Brain microvascular endothelial cell (primary cell): ENCODE measurements at regions not wholly inside any gene's neighbourhood (a gene's known extent, or its start where the extent isn't known, plus 50 kb on each side); places are given as distances from the start of the nearest gene placed in this dataset.

ENCODE experiments used
- DNase-seq: peaks from one replicate; pipeline ENCODE4 v3.0.0-alpha.2; 2020
- H3K27ac ChIP-seq: fragments of 250-450 bp; sonication (Bioruptor Pico); 2 replicates; pipeline ENCODE4 v1.5.1; 2020; ENCODE audit warnings: mild to moderate bottlenecking, moderate library complexity
- H3K27me3 ChIP-seq: fragments of 250-450 bp; sonication (Bioruptor Pico); replicated peaks from 2 replicates; pipeline ENCODE4 v1.5.1; 2020; ENCODE audit warnings: mild to moderate bottlenecking
- H3K36me3 ChIP-seq: fragments of 250-450 bp; sonication (Bioruptor Pico); replicated peaks from 2 replicates; pipeline ENCODE4 v1.5.1; 2020; ENCODE audit warnings: mild to moderate bottlenecking
- H3K4me3 ChIP-seq: 2 replicates; pipeline ENCODE4 v1.5.1; 2011; ENCODE audit warnings: low read depth, mild to moderate bottlenecking, control low read depth, low read length, moderate library complexity
- CTCF ChIP-seq: IDR thresholded peaks from 2 replicates; pipeline ENCODE4 v1.5.1; 2011; ENCODE audit warnings: low read depth, mild to moderate bottlenecking, moderate library complexity, low read length, control low read depth, inconsistent platforms; ENCODE audit errors: missing control alignments
- in situ Hi-C: cut with HindIII; loops from 2 replicates; pipeline ENCODE4 v1.10.0; 2017; ENCODE audit warnings: low sequenced_read_pairs, low pct_ligation_motif_present

DNA sequence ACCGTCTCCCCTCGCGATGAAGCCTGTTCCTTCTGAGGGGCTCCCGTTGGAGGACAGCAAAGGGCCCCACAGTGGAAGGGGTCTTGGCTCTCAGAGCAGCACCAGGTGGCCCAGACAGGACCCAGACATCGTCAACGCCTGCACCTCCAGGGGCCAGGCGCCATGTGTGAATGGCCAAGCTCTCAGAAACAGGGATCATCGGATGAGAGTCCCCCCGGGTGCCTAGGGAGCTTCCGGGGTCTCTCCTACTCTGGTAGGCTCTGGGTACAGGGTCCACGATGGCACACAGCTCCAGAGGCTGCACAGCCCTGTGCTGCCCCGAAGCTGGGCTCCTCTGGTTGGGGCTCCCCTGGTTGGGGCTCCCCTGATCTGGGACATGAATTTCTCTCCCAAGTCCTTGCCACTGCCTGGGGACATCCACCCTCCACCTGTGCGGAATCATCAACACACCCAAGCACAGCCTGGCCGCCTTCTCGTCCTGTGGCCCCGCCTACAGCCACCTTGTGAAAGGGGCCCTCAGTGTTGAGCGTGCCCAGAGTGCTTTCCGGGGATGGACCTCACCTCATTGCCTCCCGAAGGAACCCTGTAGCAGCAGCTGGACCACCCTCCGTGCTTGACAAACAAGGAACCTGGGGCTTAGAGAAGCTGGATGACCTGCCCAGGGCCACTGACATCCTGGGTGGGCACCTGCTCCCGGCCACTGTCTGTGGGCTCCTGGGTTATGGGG, 929.0 kb downstream of the BRD1 start:
- no peaks in the 10 kb centered on the region for H3K27me3 ChIP-seq
- H3K4me3 ChIP-seq: no peak overlapping the region
- in situ Hi-C loops: no loop called here
- DNase-seq: no peak
- TF ChIP-seq CTCF: no peak
- H3K36me3 ChIP-seq: no peaks in the 10 kb centered on the region
- no peak overlapping the region for H3K27ac ChIP-seq

GRCh38 chr22:48897645-48898370, 929.9 kb downstream of the BRD1 start:
- Histone ChIP-seq H3K27ac (no peak overlapping the region), H3K36me3 (no peaks in the 10 kb centered on the region), H3K4me3 (no peak overlapping the region), H3K27me3 (no peaks in the 10 kb centered on the region)
- TF ChIP-seq CTCF: no peak
- DNase-seq: no peak
- in situ Hi-C loops: no loop called here

GRCh38 chr22:48896766-48897644, 930.7 kb downstream of the BRD1 start:
- H3K4me3 ChIP-seq: no peak overlapping the region
- no peak for DNase-seq
- no peaks in the 10 kb centered on the region for H3K27me3 ChIP-seq
- in situ Hi-C loops: no loop called here
- TF ChIP-seq CTCF: no peak
- H3K36me3 ChIP-seq: no peaks in the 10 kb centered on the region
- no peak overlapping the region for H3K27ac ChIP-seq

- Histone ChIP-seq H3K36me3 (no peaks in the 10 kb centered on the region), H3K27ac (no peak overlapping the region), H3K4me3 (no peak overlapping the region), H3K27me3 (no peaks in the 10 kb centered on the region)
- no peak for DNase-seq
- TF ChIP-seq CTCF: no peak
- in situ Hi-C loops: no loop called here
These were observed 931.6 kb downstream of the BRD1 start for GRCh38 chr22:48895831-48896765.

GRCh38 chr22:48895336-48895735, 932.3 kb downstream of the BRD1 start:
- TF ChIP-seq CTCF: no peak
- no peak for DNase-seq
- in situ Hi-C loops: no loop called here
- no peaks in the 10 kb centered on the region for H3K27me3 ChIP-seq
- H3K27ac ChIP-seq: no peak overlapping the region
- H3K4me3 ChIP-seq: no peak overlapping the region
- H3K36me3 ChIP-seq: no peaks in the 10 kb centered on the region
